ENCODE measurements at regions not wholly inside any gene's neighbourhood (a gene's known extent, or its start where the extent isn't known, plus 50 kb on each side); places are given as distances from the start of the nearest gene placed in this dataset.
"Not testable (repeated sequence)": the region's sequence is repeated elsewhere in the genome, so short reads cannot be mapped to it uniquely, and the experiment has no call there.

DNA sequence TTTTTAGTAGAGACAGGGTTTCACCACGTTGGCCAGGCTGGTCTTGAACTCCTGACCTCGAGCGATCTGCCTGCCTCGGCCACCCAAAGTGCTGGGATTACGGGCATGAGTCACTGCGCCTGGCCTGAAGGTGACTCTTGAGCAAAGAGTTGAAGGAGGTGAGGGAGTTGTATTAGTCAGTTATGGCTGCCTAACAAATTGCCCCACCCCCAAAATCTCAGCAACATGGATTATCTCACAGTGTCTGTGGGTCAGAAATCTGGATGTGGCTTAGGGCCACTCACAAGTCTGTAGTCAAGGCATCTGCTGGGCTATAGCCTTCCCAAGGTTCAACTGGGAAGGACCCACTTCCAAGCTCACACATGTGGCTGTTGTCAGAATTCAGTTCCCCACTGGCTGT lies 52.8 kb upstream of the ADGRE5 start:
- no peak for DNase-seq

DNA sequence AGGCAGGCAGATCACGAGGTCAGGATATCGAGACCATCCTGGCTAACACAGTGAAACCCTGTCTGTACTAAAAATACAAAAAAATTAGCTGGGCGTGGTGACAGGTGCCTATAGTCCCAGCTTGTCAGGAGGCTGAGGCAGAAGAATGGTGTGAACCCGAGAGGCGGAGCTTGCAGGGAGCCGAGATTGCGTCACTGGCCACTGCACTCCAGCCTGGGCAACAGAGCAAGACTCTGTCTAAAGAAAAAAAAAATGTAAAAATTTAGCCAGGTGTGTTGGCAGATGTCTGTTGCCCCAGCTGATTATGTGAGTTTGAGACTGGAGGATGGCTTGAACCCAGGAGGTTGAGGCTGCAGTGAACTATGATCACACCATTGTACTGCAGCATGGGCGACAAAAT lies 54.2 kb upstream of the ADGRE5 start:
- DNase-seq, result not testable (repeated sequence)

DNA sequence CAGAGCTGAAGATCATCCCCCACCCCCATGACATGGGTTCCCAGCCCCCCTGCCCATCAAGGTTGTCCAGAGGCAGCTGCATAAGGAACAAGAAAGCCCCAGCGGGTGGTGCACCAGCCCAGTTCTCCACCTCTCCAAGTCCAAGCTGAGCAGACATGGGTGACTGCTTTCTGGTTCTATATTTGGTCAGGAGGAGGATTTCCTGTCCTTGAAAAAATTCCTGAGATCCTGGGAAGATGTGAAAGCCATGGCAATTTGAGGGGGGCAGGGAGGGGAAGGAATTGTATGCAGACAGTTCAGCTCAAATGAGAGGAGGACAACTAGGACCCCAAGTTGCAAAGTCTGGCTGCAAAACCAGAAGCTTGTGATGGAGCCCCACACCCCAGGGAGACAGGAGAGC lies 55.4 kb upstream of the ADGRE5 start:
- DNase-seq, result no peak

DNA sequence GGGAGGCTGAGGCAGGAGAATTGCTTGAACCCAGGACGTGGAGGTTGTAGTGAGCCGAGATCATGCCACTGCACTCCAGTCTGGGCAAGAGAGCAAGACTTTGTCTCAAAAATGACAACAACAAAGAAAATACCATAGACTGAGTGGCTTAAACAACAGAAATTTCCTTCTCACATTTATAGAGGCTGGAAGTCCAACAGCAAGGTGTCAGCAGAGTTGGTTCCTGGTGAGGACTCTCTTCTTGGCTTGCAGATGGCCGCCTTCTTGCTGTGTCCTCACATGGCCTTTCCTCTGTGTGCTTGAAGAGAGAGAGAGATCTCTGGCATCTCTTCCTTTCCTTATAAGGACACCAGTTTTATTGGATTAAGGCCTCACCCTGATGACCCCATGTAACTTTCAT lies 56.1 kb upstream of the ADGRE5 start:
- DNase-seq, result no peak

DNA sequence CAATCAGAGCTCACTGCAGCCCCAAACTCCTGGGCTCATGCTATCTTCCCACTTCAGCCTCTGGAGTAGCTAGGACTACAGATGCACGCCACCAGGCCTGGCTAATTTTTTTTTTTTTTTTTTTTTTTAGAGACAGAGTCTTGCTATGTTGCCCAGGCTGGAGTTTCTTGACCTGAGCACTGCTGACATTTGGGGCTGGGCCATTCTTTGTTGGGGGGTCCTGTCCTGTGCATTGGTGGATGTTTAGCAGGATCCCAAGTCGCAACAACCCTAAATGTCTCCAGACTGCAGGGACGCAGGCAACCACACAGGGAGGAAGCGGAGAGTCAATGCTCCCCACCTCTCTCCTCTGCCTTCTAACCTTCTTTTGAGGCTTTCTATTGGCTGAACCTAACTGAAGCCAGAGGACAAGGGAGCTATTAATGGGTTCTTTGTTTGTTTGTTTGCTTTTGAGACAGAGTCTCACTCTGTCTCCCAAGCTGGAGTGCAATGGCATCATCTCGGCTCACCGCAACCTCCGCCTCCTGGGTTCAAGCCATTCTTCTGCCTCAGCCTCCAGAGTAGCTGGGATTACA lies 58.3 kb upstream of the ADGRE5 start:
- no peak for DNase-seq

DNA sequence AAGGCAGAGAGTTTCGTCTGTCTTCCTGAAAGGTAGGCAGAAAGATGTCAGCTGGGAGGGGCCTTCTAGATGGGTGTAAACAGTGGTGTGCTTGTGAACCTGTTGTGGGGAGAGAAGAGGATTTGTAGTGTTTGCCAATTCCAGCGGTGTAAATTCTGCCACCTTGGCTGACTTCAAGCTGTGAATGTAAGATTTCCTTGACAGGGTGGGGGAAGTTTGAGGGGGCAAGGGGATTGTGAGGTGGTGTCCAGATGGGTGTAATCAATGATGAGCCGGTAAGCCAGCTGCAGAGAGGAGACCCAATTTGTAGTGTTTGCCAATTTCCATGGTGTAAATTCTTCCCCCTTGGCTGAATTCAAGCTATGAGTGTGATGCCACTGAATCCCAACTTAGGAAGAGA lies 61.0 kb upstream of the ADGRE5 start:
- DNase-seq, result no peak

DNA sequence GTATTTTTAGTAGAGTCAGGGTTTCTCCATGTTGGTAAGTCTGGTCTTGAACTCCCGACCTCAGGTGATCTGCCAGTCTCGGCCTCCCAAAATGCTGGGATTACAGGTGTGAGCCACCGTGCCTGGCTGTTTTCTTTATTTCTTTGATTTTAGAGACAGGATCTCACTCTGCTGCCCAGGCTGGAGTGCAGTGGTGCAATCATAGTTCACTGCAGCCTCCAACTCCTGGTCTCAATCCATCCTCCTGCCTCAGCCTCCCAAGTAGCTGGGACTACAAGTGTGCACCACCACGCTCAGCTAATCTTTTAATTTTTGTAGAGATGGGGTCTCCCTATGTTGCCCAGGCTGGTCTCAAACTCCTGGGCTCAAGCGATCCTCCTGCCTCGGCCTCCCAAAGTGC lies 61.5 kb upstream of the ADGRE5 start:
- DNase-seq, result not testable (repeated sequence)

DNA sequence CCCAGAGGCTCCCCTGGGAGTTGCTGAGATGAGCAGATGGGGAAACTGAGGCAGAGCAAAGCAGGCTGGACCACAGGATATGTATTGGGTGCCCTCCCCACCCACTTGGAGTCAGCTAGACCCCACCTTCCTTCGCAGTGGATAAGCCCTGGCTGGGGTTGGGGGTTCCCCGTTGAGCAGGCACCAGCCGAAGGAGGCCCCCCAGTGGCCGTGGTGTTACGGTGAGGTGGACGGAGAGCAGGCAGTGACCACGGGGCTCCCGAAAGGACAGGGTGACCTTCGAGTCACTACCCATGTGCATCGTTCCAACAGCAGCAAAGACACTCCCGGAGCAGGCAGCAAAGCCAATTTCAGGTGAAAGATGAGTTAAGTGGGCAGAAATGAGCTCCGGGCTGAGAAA lies 62.4 kb upstream of the ADGRE5 start:
- no peak for DNase-seq

DNA sequence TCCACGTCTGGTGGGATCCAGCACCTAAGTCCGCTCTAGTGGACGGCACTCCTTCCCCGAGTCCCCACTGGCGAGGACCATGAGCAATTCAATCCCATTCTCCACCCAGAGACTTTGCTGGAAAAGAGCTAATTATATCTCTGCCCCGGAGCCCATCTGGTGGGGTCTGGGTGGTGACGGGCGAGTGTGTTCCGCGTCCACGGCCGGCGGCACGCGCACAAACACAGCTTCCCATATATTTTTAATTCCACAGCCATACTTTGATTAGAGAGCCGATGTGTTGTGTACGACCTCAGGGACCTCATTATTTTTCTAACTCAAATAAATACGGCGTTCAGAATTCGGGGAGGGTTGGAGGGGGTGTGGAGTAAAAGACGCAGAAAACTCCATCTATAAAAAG lies 64.1 kb upstream of the ADGRE5 start:
- no peak for DNase-seq

DNA sequence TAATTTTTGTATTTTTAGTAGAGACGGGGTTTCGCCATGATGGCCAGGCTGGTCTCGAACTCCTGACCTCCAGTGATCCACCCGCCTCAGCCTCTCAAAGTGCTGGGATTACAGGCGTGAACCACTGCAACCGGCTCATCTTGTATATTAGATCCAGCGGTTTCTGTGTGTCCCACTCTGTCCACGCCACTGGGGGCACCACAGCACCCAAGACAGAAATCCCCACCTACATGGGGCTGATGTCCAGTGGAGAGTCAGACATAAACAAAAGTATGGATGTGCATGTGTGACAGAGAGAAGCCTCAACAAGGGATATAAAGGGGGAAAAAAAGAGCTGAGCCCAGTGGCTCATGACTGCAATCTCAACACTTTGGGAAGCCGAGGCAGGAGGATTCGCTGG lies 65.8 kb upstream of the ADGRE5 start:
- DNase-seq, result no peak

DNA sequence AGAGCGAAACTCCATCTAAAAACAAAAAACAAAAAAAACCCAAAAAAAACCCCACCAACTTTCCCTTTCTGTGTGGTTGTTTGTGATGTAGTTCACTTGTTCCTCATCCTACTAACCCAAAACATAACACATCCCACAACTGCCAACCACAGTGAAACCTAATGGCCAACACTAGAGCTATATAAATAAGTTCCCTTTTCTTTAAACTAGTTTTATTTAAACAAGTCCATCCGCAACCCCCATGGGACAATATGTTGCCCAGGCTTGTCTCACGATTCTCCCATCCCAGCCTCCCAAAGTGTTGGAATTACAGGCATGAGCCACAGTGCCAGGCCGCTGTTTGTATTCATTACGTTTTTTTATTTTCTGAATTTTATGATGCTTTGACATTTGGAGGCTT lies 71.2 kb upstream of the ADGRE5 start:
- no peak for DNase-seq

DNA sequence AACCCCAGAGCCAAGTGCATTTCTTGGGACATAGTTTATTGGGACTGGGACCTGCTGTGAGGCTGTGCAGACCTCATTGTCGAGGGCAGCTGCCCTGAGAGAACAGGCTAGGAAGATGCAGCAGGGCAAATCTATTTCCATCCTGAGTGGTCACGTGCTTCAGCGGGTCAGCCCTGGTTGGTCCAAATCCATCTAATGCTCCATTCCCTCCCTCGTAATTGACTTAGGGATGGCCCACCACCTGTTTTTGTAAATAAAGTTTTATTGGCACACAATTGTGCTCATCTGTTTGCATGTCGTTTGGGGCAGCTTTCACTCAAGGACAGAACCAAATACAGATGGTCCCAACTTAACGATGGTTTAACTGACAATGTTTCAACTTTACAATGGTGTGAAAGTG lies 75.5 kb upstream of the ADGRE5 start:
- DNase-seq, result no peak

DNA sequence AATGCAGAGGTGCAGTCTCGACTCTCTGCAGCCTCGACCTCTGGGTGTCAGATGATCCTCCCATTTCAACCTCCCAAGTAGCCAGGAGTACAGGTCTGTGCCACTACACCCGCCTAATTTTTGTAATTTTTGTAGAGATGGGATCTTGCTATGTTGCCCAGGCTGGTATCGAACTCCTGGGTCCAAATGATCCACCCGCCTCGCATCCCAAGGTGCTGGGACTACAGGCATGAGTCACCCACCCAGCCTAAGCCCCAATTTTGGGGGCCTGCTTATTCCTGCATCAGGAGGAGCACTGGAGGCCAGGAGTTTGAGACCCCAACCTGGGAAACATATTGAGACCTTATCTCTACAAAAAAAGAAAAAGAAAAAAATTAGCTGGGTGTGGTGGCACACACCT lies 80.1 kb upstream of the ADGRE5 start:
- no peak for DNase-seq

DNA sequence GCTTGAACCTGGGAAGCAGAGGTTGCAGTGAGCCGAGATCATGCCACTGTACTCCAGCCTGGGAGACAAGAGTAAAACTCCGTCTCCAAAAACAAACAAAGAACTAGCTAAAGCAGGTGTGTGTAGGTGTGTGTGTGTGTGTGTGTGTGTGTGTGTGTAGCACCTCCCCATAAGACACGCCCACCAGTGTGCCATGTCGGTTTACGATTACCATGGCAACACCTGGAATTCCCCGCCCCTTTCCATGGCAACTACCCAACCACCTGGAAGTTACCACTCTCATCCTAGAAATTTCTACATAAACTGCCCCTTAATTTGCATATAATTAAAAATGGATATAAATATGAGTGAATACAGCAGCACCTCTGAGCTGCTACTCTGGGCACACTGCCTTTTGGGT lies 80.9 kb upstream of the ADGRE5 start:
- no peak for DNase-seq

DNA sequence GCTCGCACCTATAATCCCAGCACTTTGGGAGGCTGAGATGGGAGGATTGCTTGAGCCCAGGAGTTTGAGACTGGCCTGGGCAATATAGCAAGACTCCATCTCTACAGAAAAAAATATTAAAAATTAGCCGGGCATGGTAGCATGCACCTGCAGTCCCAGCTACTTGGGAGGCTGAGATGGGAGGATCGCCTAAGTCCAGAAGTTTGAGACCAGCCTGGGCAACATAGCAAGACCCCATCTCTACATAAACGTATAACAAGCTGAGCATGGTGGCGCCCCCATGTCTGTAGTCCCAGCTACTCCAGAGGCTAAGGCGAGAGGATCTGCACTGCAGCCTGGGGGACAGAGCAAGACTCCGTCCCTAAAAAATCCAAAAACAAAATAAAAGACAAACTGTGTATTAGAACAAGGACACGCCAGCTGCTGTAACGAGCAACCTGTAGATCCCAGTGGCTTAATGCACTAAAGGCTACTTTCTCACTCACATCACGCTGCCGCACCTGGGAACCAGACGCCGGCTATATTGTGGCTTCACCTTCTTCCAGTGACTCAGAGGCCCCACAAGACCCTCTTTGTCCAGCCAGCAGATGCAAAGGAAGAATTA lies 81.9 kb upstream of the ADGRE5 start:
- not testable (repeated sequence) for DNase-seq

DNA sequence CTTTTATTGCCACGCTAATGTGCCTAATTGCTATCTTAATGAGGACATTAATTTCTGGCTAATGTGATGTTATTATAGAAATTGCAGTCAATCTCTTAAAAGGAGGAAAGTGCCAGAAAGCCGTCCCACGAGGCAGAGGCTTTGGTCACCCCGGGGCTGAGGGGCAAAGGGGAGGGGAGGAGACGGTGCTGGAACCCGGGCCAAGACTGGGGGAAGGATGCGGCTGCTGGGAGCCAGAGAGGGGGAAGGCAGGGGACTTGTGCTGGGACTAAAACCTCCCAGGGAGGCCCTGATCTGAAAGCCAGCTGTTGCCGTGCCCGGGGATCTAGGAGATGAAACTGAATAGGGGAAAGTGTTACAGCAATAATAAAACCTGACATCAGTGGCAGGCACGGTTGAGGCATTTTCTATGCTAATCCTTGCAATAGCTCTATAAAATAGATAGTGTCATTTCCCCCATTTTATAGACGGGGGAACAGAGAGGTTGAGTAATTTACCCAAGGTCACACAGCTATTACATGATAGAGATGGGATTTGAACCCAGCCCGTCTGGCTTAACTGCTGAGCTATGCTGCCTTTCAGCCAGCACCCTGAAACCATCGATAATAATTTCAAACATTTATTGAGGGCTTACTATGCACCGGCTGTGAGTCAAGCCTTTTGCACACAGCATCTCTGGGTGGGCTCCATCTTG lies 83.2 kb upstream of the ADGRE5 start:
- DNase-seq, result not testable (repeated sequence)

DNA sequence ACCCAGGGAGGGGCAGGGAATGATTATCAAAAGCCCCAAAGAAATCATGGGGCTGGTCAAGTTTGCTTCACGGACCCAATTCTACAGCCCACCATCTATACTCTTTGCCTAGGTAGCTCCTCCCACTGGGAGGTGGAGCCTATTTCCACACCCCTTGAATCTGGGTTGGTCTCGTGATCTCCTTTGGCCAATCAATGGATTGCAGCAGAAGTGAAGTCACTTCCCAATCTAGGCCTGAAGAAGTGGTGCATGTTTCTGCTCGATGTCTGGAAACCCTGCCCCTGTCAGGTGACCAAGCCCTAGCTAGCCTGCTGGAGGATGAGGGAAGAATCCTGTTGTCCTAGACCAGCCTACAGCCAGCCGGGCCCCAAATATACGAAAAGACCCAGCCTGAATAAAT lies 86.3 kb upstream of the ADGRE5 start:
- not testable (repeated sequence) for DNase-seq

DNA sequence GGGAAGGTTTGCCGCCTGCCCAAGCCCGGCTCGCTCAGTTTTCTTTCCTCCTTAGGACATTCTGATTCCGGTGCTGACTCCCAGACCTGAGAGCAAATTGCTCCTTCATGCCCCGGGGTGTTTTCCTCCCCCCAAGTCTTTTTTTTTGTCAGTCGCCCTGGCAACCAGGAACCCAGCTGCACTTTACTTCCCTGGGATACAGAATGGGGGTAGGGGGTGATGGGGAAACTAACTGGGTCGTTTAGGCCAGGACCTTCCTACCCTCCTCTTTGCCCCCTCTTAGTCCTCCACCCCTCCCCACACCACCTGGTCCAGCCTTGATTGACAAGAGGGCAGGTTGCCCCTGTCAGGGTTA lies 87.5 kb upstream of the ADGRE5 start:
- DNase-seq, result peak; percentile 37

DNA sequence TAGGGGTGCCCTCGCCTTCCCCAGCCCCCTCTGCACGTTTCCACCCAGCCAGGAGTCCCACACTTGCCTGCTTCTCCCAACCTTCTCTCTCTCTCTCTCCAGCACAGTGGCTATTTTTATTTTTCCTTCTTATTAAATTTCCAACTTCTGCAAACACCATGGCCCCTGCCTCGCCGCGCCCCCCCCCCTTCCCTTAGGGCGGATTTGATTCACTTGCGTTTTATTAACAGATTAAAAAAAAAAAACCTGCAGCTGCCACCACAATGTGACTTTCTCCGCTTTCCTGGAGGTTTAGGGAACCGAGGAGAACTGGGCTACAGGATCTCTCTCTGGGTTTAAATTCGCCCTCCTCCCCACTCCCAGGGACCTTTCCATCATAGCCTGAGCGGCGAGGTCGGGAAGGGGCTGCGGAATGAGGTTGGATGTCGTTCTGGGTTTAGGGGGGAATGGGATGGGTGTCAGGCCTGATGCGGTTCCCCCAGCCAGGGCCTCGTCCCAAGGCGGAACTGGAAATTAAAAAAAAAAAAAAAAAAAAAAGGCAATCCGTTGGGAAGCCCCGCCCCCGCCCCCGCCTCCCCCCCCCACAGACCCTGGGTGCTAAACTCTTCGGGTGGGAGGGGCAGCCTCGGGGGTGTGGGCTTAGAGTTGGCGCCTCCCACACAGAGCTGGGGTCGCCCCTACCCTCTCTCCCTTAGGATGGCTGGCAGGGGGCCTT lies 87.3 kb upstream of the ADGRL1 start:
- peak; percentile 56 for DNase-seq

DNA sequence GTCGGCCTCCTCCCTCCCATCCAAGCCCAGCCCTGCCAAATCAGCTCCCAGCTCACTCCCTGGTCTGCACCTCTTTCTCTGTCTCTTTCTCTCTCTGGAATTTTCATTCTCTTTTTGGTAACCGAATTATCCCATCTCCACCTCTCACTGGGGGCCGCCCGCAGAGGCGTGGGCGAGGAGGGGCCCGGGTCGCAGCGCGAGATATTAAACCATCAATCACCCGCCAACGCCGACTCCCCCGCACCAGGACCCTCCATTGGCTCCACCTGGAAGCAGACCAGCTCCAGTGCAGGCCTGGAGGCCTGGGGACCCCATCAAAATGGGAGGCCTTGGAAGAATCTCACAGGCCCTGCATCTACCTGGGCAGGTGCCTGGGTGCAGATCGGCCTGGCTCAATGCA lies 83.8 kb upstream of the ADGRL1 start:
- not testable (repeated sequence) for DNase-seq

DNA sequence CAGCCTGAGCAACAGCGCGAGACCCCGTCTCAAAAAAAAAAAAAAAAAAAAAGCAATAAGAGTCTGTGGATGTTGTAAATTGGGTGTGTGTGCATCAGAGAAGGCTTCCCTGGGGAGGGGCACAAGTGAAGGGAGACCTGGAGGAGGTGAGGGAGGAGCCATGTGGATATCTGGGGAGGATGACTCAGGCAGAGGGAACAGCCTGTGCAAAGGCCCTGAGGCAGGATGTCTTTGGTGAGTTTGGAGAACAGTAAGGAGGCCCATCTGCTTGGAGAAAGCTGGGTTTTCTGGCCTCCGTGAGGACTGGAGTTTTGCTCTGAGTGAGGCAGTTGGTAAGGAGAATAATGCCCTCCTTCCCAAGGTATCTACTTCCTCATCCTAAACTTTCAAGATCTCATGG lies 81.9 kb upstream of the ADGRL1 start:
- DNase-seq, result not testable (repeated sequence)

DNA sequence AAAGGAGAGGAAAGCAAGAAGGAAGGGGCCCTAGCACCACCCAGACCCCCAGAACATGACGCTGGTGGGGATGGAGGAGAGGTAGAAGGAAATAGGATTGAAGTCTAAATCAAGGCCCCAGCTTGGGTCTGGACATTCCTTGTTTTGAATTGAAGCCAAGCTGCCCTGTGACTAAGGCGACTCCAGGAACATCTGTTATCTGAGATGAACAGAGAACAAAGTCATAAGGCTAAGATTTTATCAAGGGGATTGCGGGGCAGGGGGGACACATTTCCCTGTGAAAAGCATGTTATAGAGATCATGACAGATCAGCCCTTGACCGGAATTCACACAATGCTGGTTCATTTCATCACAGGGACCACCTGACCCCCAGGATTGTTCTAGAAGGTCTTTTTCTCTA lies 80.6 kb upstream of the ADGRL1 start:
- not testable (repeated sequence) for DNase-seq

DNA sequence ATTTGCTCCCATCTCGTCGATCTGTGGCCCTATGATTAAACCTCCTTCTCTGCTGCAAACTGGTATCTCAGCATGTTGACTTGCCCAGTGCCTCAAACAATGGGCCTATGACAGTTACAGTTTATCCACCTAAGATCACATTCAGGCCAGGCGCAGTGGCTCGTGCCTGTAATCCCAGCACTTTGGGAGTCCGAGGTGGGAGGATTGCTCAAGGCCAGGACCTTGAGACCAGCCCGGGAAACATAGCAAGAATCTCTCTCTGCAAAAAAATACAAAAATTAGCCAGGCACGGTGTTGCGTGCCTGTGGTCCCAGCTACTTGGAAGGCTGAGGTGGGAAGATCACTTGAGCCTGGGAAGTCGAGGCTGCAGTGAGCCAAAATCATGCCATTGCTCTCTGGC lies 79.8 kb upstream of the ADGRL1 start:
- not testable (repeated sequence) for DNase-seq

Measured in right kidney (tissue), 1 donor.